GM23248 (cell line): ENCODE measurements at regions not wholly inside any gene's neighbourhood (a gene's known extent, or its start where the extent isn't known, plus 50 kb on each side); places are given as distances from the start of the nearest gene placed in this dataset.
A peak's percentile ranks its signal among the peaks of the same experiment; 100 is the strongest.

ENCODE experiments used
- DNase-seq: peaks from one replicate; pipeline ENCODE4 v3.0.0-alpha.2; 2015
- H2AFZ ChIP-seq: fragments of 200-600 bp; sonication (generic); 2 replicates; pipeline ENCODE4 v1.6.1; 2016; ENCODE audit warnings: antibody characterized with exemption
- H3F3A ChIP-seq: fragments of 200-600 bp; sonication (generic); 2 replicates; pipeline ENCODE4 v1.6.1; 2016; ENCODE audit warnings: mild to moderate bottlenecking, antibody characterized with exemption, mixed run types; ENCODE audit not compliant: insufficient read depth
- H3K27ac ChIP-seq: fragments of 200-600 bp; sonication (generic); 2 replicates; pipeline ENCODE4 v1.5.1; 2016; ENCODE audit warnings: mild to moderate bottlenecking
- H3K27me3 ChIP-seq: fragments of 200-600 bp; sonication (generic); replicated peaks from 2 replicates; pipeline ENCODE4 v1.6.1; 2016; ENCODE audit warnings: mild to moderate bottlenecking; ENCODE audit not compliant: insufficient read depth
- H3K36me3 ChIP-seq: fragments of 200-600 bp; sonication (generic); 2 replicates; pipeline ENCODE4 v1.6.1; 2016; ENCODE audit warnings: low read depth, mild to moderate bottlenecking
- H3K4me1 ChIP-seq: fragments of 200-600 bp; sonication (generic); 2 replicates; pipeline ENCODE4 v1.6.1; 2016; ENCODE audit warnings: mild to moderate bottlenecking; ENCODE audit not compliant: insufficient read depth
- H3K4me2 ChIP-seq: fragments of 200-600 bp; sonication (generic); one replicate; pipeline ENCODE4 v1.6.1; 2016; ENCODE audit warnings: mild to moderate bottlenecking; ENCODE audit not compliant: unreplicated experiment
- H3K4me3 ChIP-seq: fragments of 200-600 bp; sonication (generic); 2 replicates; pipeline ENCODE4 v1.5.1; 2016; ENCODE audit warnings: mild to moderate bottlenecking
- H3K79me2 ChIP-seq: fragments of 200-600 bp; sonication (generic); 2 replicates; pipeline ENCODE4 v1.6.1; 2016; ENCODE audit warnings: mild to moderate bottlenecking; ENCODE audit not compliant: insufficient read depth
- H3K9ac ChIP-seq: fragments of 200-600 bp; sonication (generic); 2 replicates; pipeline ENCODE4 v1.6.1; 2016; ENCODE audit warnings: mild to moderate bottlenecking
- H3K9me2 ChIP-seq: fragments of 200-600 bp; sonication (generic); 2 replicates; pipeline ENCODE4 v1.6.1; 2016; ENCODE audit warnings: mixed run types, mild to moderate bottlenecking, moderate library complexity; ENCODE audit not compliant: insufficient read depth
- H3K9me3 ChIP-seq: fragments of 200-600 bp; sonication (generic); one replicate; pipeline ENCODE4 v1.6.1; 2017; ENCODE audit warnings: low read depth
- H4K20me1 ChIP-seq: fragments of 200-600 bp; sonication (generic); 2 replicates; pipeline ENCODE4 v1.6.0; 2016; ENCODE audit not compliant: insufficient read depth
- EZH2 ChIP-seq: fragments of 200-600 bp; sonication (generic); IDR thresholded peaks from 2 replicates; pipeline ENCODE4 v1.6.1; 2018; ENCODE audit warnings: antibody characterized with exemption, mild to moderate bottlenecking; ENCODE audit not compliant: insufficient read depth, poor library complexity, severe bottlenecking
- EZH2phosphoT487 ChIP-seq: fragments of 200-600 bp; sonication (generic); IDR thresholded peaks from 2 replicates; pipeline ENCODE4 v1.6.1; 2018; ENCODE audit warnings: antibody characterized with exemption, moderate library complexity, mild to moderate bottlenecking, low read depth; ENCODE audit not compliant: insufficient read depth
- WGBS, 2 experiments: methylation state at CpG; one replicate each; pipeline ENCODE4 v1.1.6; 2015 to 2017; ENCODE audit warnings: low lambda C conversion rate in 2 of 2, low coverage in 1 of 2; ENCODE audit errors: missing lambda C conversion rate in 2 of 2; 5-methylcytosine and 5-hydroxymethylcytosine counted together
- in situ Hi-C: fragments of 300-500 bp; cut with MboI; formaldehyde crosslinking; loops from 2 replicates; pipeline ENCODE4 v1.15.0; 2020

DNA sequence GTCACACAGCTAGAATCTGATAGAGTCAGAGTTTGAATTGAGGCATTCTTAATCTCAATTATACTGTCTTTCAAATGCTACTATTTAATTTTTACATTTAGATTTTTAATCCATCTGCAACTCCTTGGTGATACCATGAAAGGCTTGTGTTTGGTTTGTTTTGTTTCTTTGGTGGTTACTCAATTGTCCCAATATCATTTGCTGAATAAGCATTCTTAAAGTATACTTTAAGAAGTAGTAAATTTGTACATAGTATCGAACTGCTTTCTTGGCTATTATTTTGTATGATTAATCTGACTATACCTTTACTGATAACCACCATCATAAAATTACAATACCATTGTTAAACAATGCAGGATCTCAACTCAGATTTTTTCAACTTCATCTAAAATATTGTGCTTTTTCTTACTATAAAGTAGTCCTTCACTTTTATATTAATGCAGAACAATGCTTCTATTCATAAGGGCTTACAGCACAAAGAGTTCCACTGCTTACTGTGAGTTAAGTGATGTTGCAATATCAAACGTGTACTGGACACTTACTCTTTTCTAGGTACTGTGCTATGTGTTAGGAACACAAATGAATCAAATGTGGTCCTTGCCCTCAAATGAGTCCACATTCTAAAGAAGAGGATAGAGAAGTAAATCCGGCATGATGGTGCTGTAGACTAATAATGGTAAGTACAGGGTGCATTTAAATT lies 111.2 kb upstream of the GRIA3 start:
- TF ChIP-seq EZH2phosphoT487: no peak
- no peak for TF ChIP-seq EZH2
- Histone ChIP-seq H2AFZ (no peak overlapping the region), H3K9me3 (no peaks in the 10 kb centered on the region), H3K4me1 (peaks cover 2% of the 10 kb centered on the region; the same call in 1 of the 2 replicates), H3K27ac (no peak overlapping the region), H4K20me1 (no peaks in the 10 kb centered on the region), H3K4me3 (no peak overlapping the region), H3K36me3 (no peaks in the 10 kb centered on the region), H3K9ac (no peak overlapping the region), H3F3A (no peaks in the 10 kb centered on the region), H3K79me2 (no peaks in the 10 kb centered on the region), H3K9me2 (no peaks in the 10 kb centered on the region), H3K4me2 (no peak overlapping the region), H3K27me3 (no peaks in the 10 kb centered on the region)
- whole genome bisulfite sequencing, 2 experiments: 38 to 46% methylated on average over 3 of the region's 3 CpGs
- DNase-seq: no peak
- in situ Hi-C loops: no loop called here

DNA sequence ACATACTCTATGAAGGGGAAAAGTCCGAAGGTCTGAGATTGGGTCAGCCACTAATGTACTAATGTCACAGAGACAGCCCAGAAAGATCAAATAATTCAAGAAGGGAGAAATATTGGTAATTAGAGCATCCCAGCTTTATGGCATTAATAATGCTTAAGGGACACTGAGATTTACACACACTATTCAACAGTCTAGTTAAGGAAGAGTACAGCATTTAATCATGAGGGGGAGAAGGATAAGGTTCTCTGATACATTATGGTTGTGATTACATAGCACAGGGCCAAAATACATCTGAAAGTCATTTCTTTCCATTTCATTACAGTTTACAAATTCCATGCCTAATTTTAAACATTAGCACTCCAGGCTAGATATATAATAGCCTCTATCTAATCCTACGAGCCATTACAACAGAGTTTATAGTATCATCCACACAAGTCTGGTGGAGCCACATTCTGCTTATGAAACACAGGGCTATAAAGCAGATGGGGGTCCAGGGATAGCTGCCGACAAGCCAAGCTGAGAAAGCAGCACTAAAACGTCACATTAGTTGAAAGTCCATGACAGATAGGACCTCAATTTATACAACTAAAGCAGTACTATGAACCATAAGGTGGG lies 108.0 kb upstream of the GRIA3 start:
- TF ChIP-seq EZH2phosphoT487 (no peak), EZH2 (no peak)
- H4K20me1 ChIP-seq: no peaks in the 10 kb centered on the region
- no peak for DNase-seq
- no peaks in the 10 kb centered on the region for H3K27me3 ChIP-seq
- no peaks in the 10 kb centered on the region for H3K9me3 ChIP-seq
- H3K79me2 ChIP-seq: no peaks in the 10 kb centered on the region
- H3K36me3 ChIP-seq: no peaks in the 10 kb centered on the region
- peaks cover 8% of the 10 kb centered on the region; the same call in 1 of the 2 replicates for H3K4me1 ChIP-seq
- no peaks in the 10 kb centered on the region for H3K9me2 ChIP-seq
- peaks cover 2% of the 10 kb centered on the region; the same call in 1 of the 2 replicates for H3F3A ChIP-seq
- no peak overlapping the region for H3K4me2 ChIP-seq
- in situ Hi-C loops: no loop called here
- WGBS, 2 experiments: 73 to 77% methylated on average over 4 of the region's 4 CpGs
- no peak overlapping the region for H3K9ac ChIP-seq
- H2AFZ ChIP-seq: no peak overlapping the region
- no peak overlapping the region for H3K4me3 ChIP-seq
- H3K27ac ChIP-seq: no peak overlapping the region

DNA sequence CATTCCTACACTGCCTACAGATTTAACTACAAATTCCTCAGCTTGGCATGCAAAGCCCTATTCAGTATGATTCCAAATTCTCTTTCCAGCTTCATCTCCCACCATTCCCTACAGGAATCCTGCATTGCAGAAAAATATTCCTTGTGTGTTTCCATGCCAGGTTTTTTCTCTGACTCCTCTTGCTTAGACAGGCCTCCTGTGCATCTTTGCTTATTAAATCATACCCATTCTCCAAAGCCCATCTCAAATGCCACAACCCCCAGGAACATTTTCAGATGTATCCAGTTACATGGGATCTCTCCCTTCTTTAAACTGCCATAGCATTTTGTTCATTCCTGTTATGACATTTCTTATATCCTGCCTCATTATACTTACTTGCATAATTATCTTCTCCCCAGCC lies 106.4 kb upstream of the GRIA3 start:
- Histone ChIP-seq H3K9me2 (no peaks in the 10 kb centered on the region), H4K20me1 (no peaks in the 10 kb centered on the region), H3K79me2 (no peaks in the 10 kb centered on the region), H3K27ac (no peak overlapping the region), H3K27me3 (no peaks in the 10 kb centered on the region), H3F3A (peaks cover 14% of the 10 kb centered on the region; the same call in 1 of the 2 replicates), H3K9ac (no peak overlapping the region), H3K9me3 (no peaks in the 10 kb centered on the region), H3K36me3 (no peaks in the 10 kb centered on the region), H3K4me3 (no peak overlapping the region), H2AFZ (no peak overlapping the region), H3K4me2 (no peak overlapping the region), H3K4me1 (peaks cover 21% of the 10 kb centered on the region; the same call in 1 of the 2 replicates)
- in situ Hi-C loops: no loop called here
- TF ChIP-seq EZH2phosphoT487: no peak
- DNase-seq: no peak

DNA sequence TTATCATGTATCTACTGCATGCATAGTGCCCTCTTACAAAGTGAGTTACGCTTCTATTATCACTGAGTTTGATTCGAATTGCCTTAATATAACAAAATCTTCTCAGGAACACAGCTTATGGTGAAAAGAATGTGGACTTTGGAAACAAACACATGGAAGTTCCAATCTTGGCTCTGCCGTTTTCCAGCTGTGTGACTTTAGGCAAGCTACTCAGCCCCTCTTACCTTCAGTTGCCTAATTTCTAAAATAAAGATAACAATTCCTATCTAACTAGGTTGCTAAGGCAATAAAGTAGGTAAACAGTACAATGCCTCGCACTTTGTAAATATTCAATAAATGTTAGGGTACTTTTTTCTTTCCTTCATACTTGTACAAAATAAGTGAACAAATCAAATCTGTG lies 104.0 kb upstream of the GRIA3 start:
- Histone ChIP-seq H3K79me2 (no peaks in the 10 kb centered on the region), H3K9me2 (no peaks in the 10 kb centered on the region), H2AFZ (no peak overlapping the region), H3K36me3 (no peaks in the 10 kb centered on the region), H3K4me3 (no peak overlapping the region), H3K9ac (no peak overlapping the region), H3K27me3 (no peaks in the 10 kb centered on the region), H3K4me1 (peaks cover 37% of the 10 kb centered on the region), H4K20me1 (no peaks in the 10 kb centered on the region), H3K27ac (no peak overlapping the region), H3K9me3 (no peaks in the 10 kb centered on the region), H3K4me2 (no peak overlapping the region), H3F3A (peaks cover 22% of the 10 kb centered on the region; the same call in 1 of the 2 replicates)
- in situ Hi-C loops: no loop called here
- no peak for DNase-seq
- TF ChIP-seq EZH2phosphoT487 (no peak), EZH2 (no peak)
- whole genome bisulfite sequencing, 2 experiments: 95 to 97% methylated on average over 4 of the region's 4 CpGs

DNA sequence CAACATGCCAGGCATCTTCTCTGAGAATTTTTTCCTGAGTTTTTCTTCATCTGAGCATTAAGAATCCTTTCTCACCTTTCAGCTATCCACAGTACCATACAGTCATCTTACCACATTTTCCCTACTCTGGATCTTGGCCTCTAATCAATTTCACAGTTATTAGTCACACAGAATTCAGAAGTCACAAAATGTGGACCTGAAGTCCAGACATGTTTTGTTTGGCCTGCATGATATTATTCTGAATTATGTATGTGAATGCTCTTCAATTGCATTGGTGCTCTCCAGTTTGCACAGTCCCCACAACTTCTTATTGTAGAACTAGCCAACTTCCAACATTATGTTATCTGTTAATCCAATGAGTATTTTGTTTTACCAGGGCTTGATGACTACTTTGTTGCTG lies 102.3 kb upstream of the GRIA3 start:
- H3K4me2 ChIP-seq: no peak overlapping the region
- no peaks in the 10 kb centered on the region for H3K9me3 ChIP-seq
- peaks cover 46% of the 10 kb centered on the region for H3K4me1 ChIP-seq
- H2AFZ ChIP-seq: no peak overlapping the region
- peak overlapping the region; percentile 10; the same call in 1 of the 2 replicates for H3K27ac ChIP-seq
- H3K79me2 ChIP-seq: no peaks in the 10 kb centered on the region
- peaks cover 37% of the 10 kb centered on the region; the same call in 1 of the 2 replicates for H3F3A ChIP-seq
- in situ Hi-C loops: no loop called here
- H3K9me2 ChIP-seq: no peaks in the 10 kb centered on the region
- no peaks in the 10 kb centered on the region for H3K27me3 ChIP-seq
- no peak overlapping the region for H3K4me3 ChIP-seq
- no peaks in the 10 kb centered on the region for H3K36me3 ChIP-seq
- no peaks in the 10 kb centered on the region for H4K20me1 ChIP-seq
- TF ChIP-seq EZH2: no peak
- TF ChIP-seq EZH2phosphoT487: no peak
- no peak overlapping the region for H3K9ac ChIP-seq
- peak; percentile 61 for DNase-seq
